ENCODE measurements at regions not wholly inside any gene's neighbourhood (a gene's known extent, or its start where the extent isn't known, plus 50 kb on each side); places are given as distances from the start of the nearest gene placed in this dataset.

GRCh38 chr13:84973661-84974060, 825.6 kb downstream of the SLITRK6 start:
- Mint-ChIP-seq H3K36me3 (peaks cover 16% of the 10 kb centered on the region), H3K9me3 (peaks cover 21% of the 10 kb centered on the region), H3K4me3 (no peak overlapping the region), H3K27me3 (ENCODE audit: low read depth) (no peaks in the 10 kb centered on the region), H3K4me1 (peaks cover 20% of the 10 kb centered on the region), H3K27ac (peak overlapping the region; percentile 36; the same call in 1 of the 2 replicates)
- CTCF ChIA-PET, result no interaction called here
- DNase-seq (ENCODE audit: low spot score) (no peak), ATAC-seq (peak; percentile 97)
- POLR2A ChIA-PET, result no interaction called here
- TF ChIP-seq ZNF263 (CRISPR knock-in tag; IDR thresholded peaks at IDR 0.05; ENCODE audit: low read depth) (no peak), SMAD3 (CRISPR knock-in tag; IDR thresholded peaks at IDR 0.05; ENCODE audit: borderline replicate concordance) (no peak), USF2 (CRISPR knock-in tag; IDR thresholded peaks at IDR 0.05) (no peak), NFE2L1 (CRISPR knock-in tag; IDR thresholded peaks at IDR 0.05) (no peak), TEAD4 (CRISPR knock-in tag; IDR thresholded peaks at IDR 0.05) (no peak), ZNF281 (CRISPR knock-in tag; IDR thresholded peaks at IDR 0.05) (no peak)

- Mint-ChIP-seq H3K4me3 (no peak overlapping the region), H3K27me3 (ENCODE audit: low read depth) (no peaks in the 10 kb centered on the region), H3K27ac (no peak overlapping the region), H3K9me3 (peaks cover 21% of the 10 kb centered on the region), H3K4me1 (peaks cover 19% of the 10 kb centered on the region), H3K36me3 (peaks cover 16% of the 10 kb centered on the region)
- ATAC-seq (no peak), DNase-seq (ENCODE audit: low spot score) (no peak)
- POLR2A ChIA-PET, result interaction anchor here (0.6 kb wide), 1 partner anchor 220 kb away, joined by 3 read pairs; no protein-coding TSS in a partner anchor
- CTCF ChIA-PET, result no interaction called here
- TF ChIP-seq ESRRA (CRISPR knock-in tag; IDR thresholded peaks at IDR 0.05; ENCODE audit: borderline replicate concordance) (no peak), ZNF281 (CRISPR knock-in tag; IDR thresholded peaks at IDR 0.05) (no peak), NFYB (CRISPR knock-in tag; conservative IDR thresholded peaks at IDR 0.05; ENCODE audit: low read depth) (no peak), SMAD3 (CRISPR knock-in tag; IDR thresholded peaks at IDR 0.05; ENCODE audit: borderline replicate concordance) (no peak), MLX (CRISPR knock-in tag; IDR thresholded peaks at IDR 0.05) (no peak), ERG (CRISPR knock-in tag; IDR thresholded peaks at IDR 0.05) (no peak), MXD4 (CRISPR knock-in tag; IDR thresholded peaks at IDR 0.05; ENCODE audit: borderline replicate concordance) (no peak), ZNF423 (CRISPR knock-in tag; IDR thresholded peaks at IDR 0.05) (no peak), ZNF671 (CRISPR knock-in tag; IDR thresholded peaks at IDR 0.05) (no peak), GABPB1 (CRISPR knock-in tag; IDR thresholded peaks at IDR 0.05) (no peak), ATF3 (CRISPR knock-in tag; conservative IDR thresholded peaks at IDR 0.05) (no peak)
Measured at GRCh38 chr13:84972907-84973306, 826.3 kb downstream of the SLITRK6 start.
